ENCODE measurements at regions not wholly inside any gene's neighbourhood (a gene's known extent, or its start where the extent isn't known, plus 50 kb on each side); places are given as distances from the start of the nearest gene placed in this dataset.

DNA sequence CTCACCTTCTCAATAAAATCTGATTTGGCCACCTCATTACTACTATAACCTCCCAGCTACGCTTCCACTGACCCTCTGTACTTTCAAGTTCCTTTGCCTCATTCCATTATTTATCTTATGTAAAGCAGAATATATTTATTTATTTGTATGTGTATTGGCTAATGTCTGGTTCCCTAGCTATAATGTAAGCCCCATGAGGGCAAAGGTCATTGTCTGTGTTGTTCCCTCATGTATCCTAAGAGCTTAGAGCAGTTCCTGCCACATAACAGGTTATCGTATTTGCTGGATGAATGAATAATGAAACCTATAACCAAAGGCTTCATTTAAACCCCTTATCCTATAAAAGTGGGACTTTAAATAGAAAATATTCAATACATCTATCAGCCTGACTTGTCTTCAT, 77.9 kb upstream of the DPT start:
- Histone ChIP-seq H4K12ac (ENCODE audit: low read depth, low read length) (no peak overlapping the region), H3K14ac (ENCODE audit: low read length) (no peak overlapping the region), H2BK12ac (ENCODE audit: low read length) (no peak overlapping the region), H3K79me2 (ENCODE audit: control insufficient read depth, insufficient read depth, low read length, poor library complexity) (no peaks in the 10 kb centered on the region), H3K79me1 (ENCODE audit: low read length) (no peaks in the 10 kb centered on the region), H2AK5ac (ENCODE audit: low read length) (no peak overlapping the region), H2AFZ (ENCODE audit: insufficient read depth, low read length, poor library complexity) (no peak overlapping the region), H2BK120ac (ENCODE audit: insufficient read depth, low read length, poor library complexity) (no peak overlapping the region), H3K27me3 (ENCODE audit: insufficient read depth, low read length) (no peaks in the 10 kb centered on the region), H3K4me2 (ENCODE audit: low read length) (no peak overlapping the region), H4K8ac (ENCODE audit: low read depth, low read length) (no peak overlapping the region), H3K18ac (ENCODE audit: low read length) (no peak overlapping the region), H3K23ac (ENCODE audit: low read length) (no peak overlapping the region), H4K91ac (ENCODE audit: low read depth, low read length) (no peak overlapping the region), H3K27ac (ENCODE audit: low read depth, low read length) (no peak overlapping the region), H3K4me3 (ENCODE audit: low read depth, low read length) (no peak overlapping the region), H2BK5ac (ENCODE audit: low read depth, low read length, poor library complexity) (no peak overlapping the region), H3K9me3 (ENCODE audit: insufficient read depth, low read depth, low read length) (no peaks in the 10 kb centered on the region), H3K4ac (ENCODE audit: low read depth, low read length) (no peak overlapping the region), H3K9ac (ENCODE audit: low read length) (no peak overlapping the region), H3K36me3 (ENCODE audit: control insufficient read depth in 1 of 2, insufficient read depth in 2 of 2, low read length in 2 of 2) (no peaks in the 10 kb centered on the region), H3K4me1 (ENCODE audit: control insufficient read depth in 1 of 2, insufficient read depth in 2 of 2, low read length in 2 of 2) (peaks cover 0 to 2% of the 10 kb centered on the region in 2 experiments)
- no peak for DNase-seq
- no CpG with 5 or more reads among the region's 2 CpGs for WGBS (ENCODE audit: extremely low coverage, insufficient coverage, insufficient read length)

GRCh38 chr1:168811176-168811575, 82.2 kb upstream of the DPT start:
- no peak overlapping the region for H3K4me3 ChIP-seq (ENCODE audit: low read depth, low read length)
- H3K79me1 ChIP-seq (ENCODE audit: low read length) = no peaks in the 10 kb centered on the region
- H4K12ac ChIP-seq (ENCODE audit: low read depth, low read length) = no peak overlapping the region
- no peaks in the 10 kb centered on the region for H3K9me3 ChIP-seq (ENCODE audit: insufficient read depth, low read depth, low read length)
- H3K4me2 ChIP-seq (ENCODE audit: low read length) = no peak overlapping the region
- H2AFZ ChIP-seq (ENCODE audit: insufficient read depth, low read length, poor library complexity) = no peak overlapping the region
- no peak overlapping the region for H2AK5ac ChIP-seq (ENCODE audit: low read length)
- no peak overlapping the region for H3K14ac ChIP-seq (ENCODE audit: low read length)
- no peak overlapping the region for H3K23ac ChIP-seq (ENCODE audit: low read length)
- no peak overlapping the region for H3K27ac ChIP-seq (ENCODE audit: low read depth, low read length)
- H2BK120ac ChIP-seq (ENCODE audit: insufficient read depth, low read length, poor library complexity) = no peak overlapping the region
- H4K91ac ChIP-seq (ENCODE audit: low read depth, low read length) = no peak overlapping the region
- H2BK12ac ChIP-seq (ENCODE audit: low read length) = no peak overlapping the region
- H3K18ac ChIP-seq (ENCODE audit: low read length) = no peak overlapping the region
- H3K27me3 ChIP-seq (ENCODE audit: insufficient read depth, low read length) = no peaks in the 10 kb centered on the region
- peaks cover 0 to 2% of the 10 kb centered on the region in 2 experiments for H3K4me1 ChIP-seq (ENCODE audit: control insufficient read depth in 1 of 2, insufficient read depth in 2 of 2, low read length in 2 of 2)
- H3K36me3 ChIP-seq (ENCODE audit: control insufficient read depth in 1 of 2, insufficient read depth in 2 of 2, low read length in 2 of 2) = no peaks in the 10 kb centered on the region
- H3K4ac ChIP-seq (ENCODE audit: low read depth, low read length) = no peak overlapping the region
- peak; percentile 41 to 70 for DNase-seq
- H2BK5ac ChIP-seq (ENCODE audit: low read depth, low read length, poor library complexity) = no peak overlapping the region
- no peaks in the 10 kb centered on the region for H3K79me2 ChIP-seq (ENCODE audit: control insufficient read depth, insufficient read depth, low read length, poor library complexity)
- H3K9ac ChIP-seq (ENCODE audit: low read length) = no peak overlapping the region
- no CpG with 5 or more reads among the region's 3 CpGs for WGBS (ENCODE audit: extremely low coverage, insufficient coverage, insufficient read length)
- no peak overlapping the region for H4K8ac ChIP-seq (ENCODE audit: low read depth, low read length)

DNA sequence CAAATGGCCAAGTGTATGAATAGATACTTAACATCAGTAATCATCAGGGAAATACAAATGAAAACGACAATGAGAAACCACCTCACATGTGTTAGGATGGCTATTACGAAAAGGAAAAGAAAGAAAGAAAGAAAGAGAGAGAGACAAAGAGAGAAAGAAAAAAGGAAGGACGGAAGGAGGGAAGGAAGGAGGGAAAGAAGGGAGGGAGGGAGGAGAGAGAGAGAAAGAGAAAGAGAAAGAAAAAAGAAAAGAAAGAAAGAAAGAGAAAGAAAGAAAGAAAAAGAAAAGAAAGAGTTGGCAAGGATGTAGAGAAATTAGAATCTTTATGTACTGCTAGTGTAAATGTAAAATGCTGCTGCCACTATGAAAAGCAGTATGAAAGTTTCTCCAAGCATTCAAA, 90.7 kb upstream of the DPT start:
- no peak for DNase-seq
- Histone ChIP-seq H3K9me3 (ENCODE audit: insufficient read depth, low read depth, low read length) (no peaks in the 10 kb centered on the region), H2BK12ac (ENCODE audit: low read length) (no peak overlapping the region), H3K27ac (ENCODE audit: low read depth, low read length) (no peak overlapping the region), H2AK5ac (ENCODE audit: low read length) (no peak overlapping the region), H3K27me3 (ENCODE audit: insufficient read depth, low read length) (no peaks in the 10 kb centered on the region), H3K14ac (ENCODE audit: low read length) (no peak overlapping the region), H3K9ac (ENCODE audit: low read length) (no peak overlapping the region), H3K4me1 (ENCODE audit: control insufficient read depth in 1 of 2, insufficient read depth in 2 of 2, low read length in 2 of 2) (peaks cover 3 to 4% of the 10 kb centered on the region in 2 experiments), H3K23ac (ENCODE audit: low read length) (no peak overlapping the region), H2BK120ac (ENCODE audit: insufficient read depth, low read length, poor library complexity) (no peak overlapping the region), H3K79me2 (ENCODE audit: control insufficient read depth, insufficient read depth, low read length, poor library complexity) (peaks cover 2% of the 10 kb centered on the region), H3K18ac (ENCODE audit: low read length) (no peak overlapping the region), H4K91ac (ENCODE audit: low read depth, low read length) (no peak overlapping the region), H3K4ac (ENCODE audit: low read depth, low read length) (no peak overlapping the region), H2AFZ (ENCODE audit: insufficient read depth, low read length, poor library complexity) (no peak overlapping the region), H3K4me2 (ENCODE audit: low read length) (no peak overlapping the region), H3K79me1 (ENCODE audit: low read length) (no peaks in the 10 kb centered on the region), H3K4me3 (ENCODE audit: low read depth, low read length) (no peak overlapping the region), H4K12ac (ENCODE audit: low read depth, low read length) (no peak overlapping the region), H2BK5ac (ENCODE audit: low read depth, low read length, poor library complexity) (no peak overlapping the region), H3K36me3 (ENCODE audit: control insufficient read depth in 1 of 2, insufficient read depth in 2 of 2, low read length in 2 of 2) (no peaks in the 10 kb centered on the region), H4K8ac (ENCODE audit: low read depth, low read length) (no peak overlapping the region)
- WGBS (ENCODE audit: extremely low coverage, insufficient coverage, insufficient read length) = no CpG with 5 or more reads among the region's 3 CpGs

GRCh38 chr1:168821434-168821833, 92.4 kb upstream of the DPT start:
- Histone ChIP-seq H3K14ac (ENCODE audit: low read length) (no peak overlapping the region), H2AFZ (ENCODE audit: insufficient read depth, low read length, poor library complexity) (no peak overlapping the region), H3K4me3 (ENCODE audit: low read depth, low read length) (no peak overlapping the region), H3K79me2 (ENCODE audit: control insufficient read depth, insufficient read depth, low read length, poor library complexity) (peaks cover 2% of the 10 kb centered on the region), H3K9me3 (ENCODE audit: insufficient read depth, low read depth, low read length) (no peaks in the 10 kb centered on the region), H3K27me3 (ENCODE audit: insufficient read depth, low read length) (no peaks in the 10 kb centered on the region), H2BK120ac (ENCODE audit: insufficient read depth, low read length, poor library complexity) (no peak overlapping the region), H3K36me3 (ENCODE audit: control insufficient read depth in 1 of 2, insufficient read depth in 2 of 2, low read length in 2 of 2) (no peaks in the 10 kb centered on the region), H3K27ac (ENCODE audit: low read depth, low read length) (no peak overlapping the region), H3K23ac (ENCODE audit: low read length) (no peak overlapping the region), H2BK12ac (ENCODE audit: low read length) (no peak overlapping the region), H2AK5ac (ENCODE audit: low read length) (no peak overlapping the region), H2BK5ac (ENCODE audit: low read depth, low read length, poor library complexity) (no peak overlapping the region), H4K8ac (ENCODE audit: low read depth, low read length) (no peak overlapping the region), H3K4me1 (ENCODE audit: control insufficient read depth in 1 of 2, insufficient read depth in 2 of 2, low read length in 2 of 2) (peaks cover 3 to 4% of the 10 kb centered on the region in 2 experiments), H4K12ac (ENCODE audit: low read depth, low read length) (no peak overlapping the region), H3K79me1 (ENCODE audit: low read length) (no peaks in the 10 kb centered on the region), H3K4ac (ENCODE audit: low read depth, low read length) (no peak overlapping the region), H3K18ac (ENCODE audit: low read length) (no peak overlapping the region), H3K4me2 (ENCODE audit: low read length) (no peak overlapping the region), H3K9ac (ENCODE audit: low read length) (no peak overlapping the region), H4K91ac (ENCODE audit: low read depth, low read length) (no peak overlapping the region)
- WGBS (ENCODE audit: extremely low coverage, insufficient coverage, insufficient read length) = no CpG with 5 or more reads among the region's 2 CpGs
- no peak for DNase-seq
